Pancreas (tissue), 10 donors: ENCODE measurements at regions not wholly inside any gene's neighbourhood (a gene's known extent, or its start where the extent isn't known, plus 50 kb on each side); places are given as distances from the start of the nearest gene placed in this dataset.
A peak's percentile ranks its signal among the peaks of the same experiment; 100 is the strongest.

Source experiments
- ATAC-seq, 4 donors: fragments of 200-7000 bp; cut with Tn5 transposase; one replicate each; pipeline versions ENCODE4 v1.8.0 to v1.9.1; 2020; ENCODE audit warnings: mild to moderate bottlenecking in 4 of 4, moderate library complexity in 4 of 4
- DNase-seq, 6 donors: peaks; one replicate each; pipeline ENCODE4 v3.0.0-alpha.2; 2020
- FAIRE-seq: peaks from 2 replicates; lab custom pipeline; 2012; peaks lifted over from hg19 to GRCh38; lab: Jason Lieb, UNC
- H3K27ac ChIP-seq, 4 donors: fragments of 200-600 bp; sonication (generic); 1 replicate in 3 of 4; 2 replicates in 1 of 4; pipeline versions ENCODE4 v1.5.0 to v1.8.0; 2020
- H3K27me3 ChIP-seq, 4 donors: fragments of 200-600 bp; one replicate each; pipeline ENCODE4 v1.8.0; 2021
- H3K36me3 ChIP-seq, 3 donors: fragments of 200-600 bp; sonication (generic) in 1 of 3; one replicate each; pipeline versions ENCODE4 v1.5.0 to v1.8.0; 2020 to 2021
- H3K4me1 ChIP-seq, 3 donors: fragments of 200-600 bp; one replicate each; pipeline ENCODE4 v1.8.0; 2021
- H3K4me3 ChIP-seq, 4 donors: fragments of 200-600 bp; sonication (generic) in 2 of 4; one replicate each; pipeline versions ENCODE4 v1.5.0 to v1.8.0; 2020 to 2021
- H3K9me3 ChIP-seq, 4 donors: fragments of 200-600 bp; one replicate each; pipeline ENCODE4 v1.8.0; 2021
- CTCF ChIP-seq, 4 donors: fragments of 200-600 bp; sonication (generic) in 3 of 4; IDR thresholded peaks; one replicate each; pipeline versions ENCODE4 v1.5.0 to v1.8.0; 2021; ENCODE audit warnings: antibody characterized with exemption in 4 of 4
- WGBS, 2 donors: extraction: QIAGEN DNeasy Blood & Tissue Kit; methylation state at CpG; one replicate each; pipeline ENCODE4 v1.1.7; 2013; 5-methylcytosine and 5-hydroxymethylcytosine counted together
- intact Hi-C, 3 donors: fragments of 100-400 bp; cut with DNase I; formaldehyde crosslinking; loops; one replicate each; pipeline versions ENCODE4 v1.11.1 to v1.14.2; 2022
- donor health status: healthy with polysubstance abuse.
- donor health status: DM: no; HTN: no; CAD: no; lungs with moderate emphysema.
- donor health status: DM: no; HTN: no; CAD: no.
- donor health status: control.
- donor health status: control.
- donor health status: Bipolar disorder and iron deficiency.
- donor health status: DM: yes; HTN: yes; CAD: no.
- donor health status: DM: no; HTN: no; CAD: no.
- donor health status: DM: no; HTN: no; CAD: no.
- donor health status: DM: yes; HTN: yes; CAD: no.

DNA sequence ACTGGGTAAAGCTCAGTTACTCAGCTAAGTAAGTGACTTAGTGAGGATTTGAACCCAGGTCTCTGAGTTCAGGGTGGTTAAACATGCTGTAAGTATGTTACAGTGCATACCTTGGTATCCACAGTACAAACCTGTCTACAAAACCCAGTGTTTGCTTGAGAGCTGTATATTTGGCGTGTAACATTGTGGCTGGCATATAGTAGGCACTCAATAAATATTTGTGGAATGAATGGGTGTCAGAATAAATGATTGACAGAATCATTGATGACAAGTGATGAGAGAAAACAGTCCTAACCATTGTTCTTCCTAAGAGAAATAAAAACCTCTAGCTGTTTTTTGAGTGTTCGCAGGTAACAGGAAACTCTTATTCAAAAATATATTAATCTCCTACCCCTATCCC lies 79.7 kb upstream of the BCOR start:
- Histone ChIP-seq H3K27me3 (peaks cover 0 to 6% (median 0%) of the 10 kb centered on the region in 4 donors), H3K4me3 (peak overlapping the region in 3 of 4 donors; percentile 38 to 53 (median 45)), H3K9me3 (no peaks in the 10 kb centered on the region), H3K36me3 (no peaks in the 10 kb centered on the region), H3K4me1 (peaks cover 0 to 5% (median 0%) of the 10 kb centered on the region in 3 donors), H3K27ac (peak overlapping the region; percentile 82 to 94 (median 90))
- intact Hi-C loops, result loop anchor here in 1 of 3 donors (10.0 kb wide), 1 partner anchor 73 kb away; no protein-coding TSS in a partner anchor
- FAIRE-seq (no peak), ATAC-seq (no peak), DNase-seq (no peak)
- no peak for TF ChIP-seq CTCF (IDR thresholded peaks at IDR 0.05)
- 38 to 77% methylated on average over 2 of the region's 2 CpGs for WGBS, 2 donors

DNA sequence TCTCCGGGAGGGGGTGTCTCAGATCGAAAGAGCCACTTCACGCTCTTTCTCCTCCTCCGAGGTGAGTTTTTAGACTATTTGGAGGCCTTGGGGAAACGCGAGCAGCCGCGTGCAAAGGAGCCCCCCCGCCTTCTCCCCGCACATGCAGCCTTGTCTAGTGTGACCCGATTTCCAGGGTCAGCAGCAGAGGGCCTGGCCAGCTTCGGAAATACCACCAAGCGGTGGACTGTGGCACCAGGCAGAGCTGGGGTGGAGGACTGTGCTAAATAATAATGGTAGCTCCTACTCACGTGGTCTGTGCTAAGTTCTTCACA lies 79.3 kb upstream of the BCOR start:
- TF ChIP-seq CTCF (IDR thresholded peaks at IDR 0.05), result no peak
- peaks cover 0 to 5% (median 0%) of the 10 kb centered on the region in 3 donors for H3K4me1 ChIP-seq
- no peaks in the 10 kb centered on the region for H3K9me3 ChIP-seq
- H3K36me3 ChIP-seq, result no peaks in the 10 kb centered on the region
- intact Hi-C loops, result loop anchor here in 1 of 3 donors (10.0 kb wide), 1 partner anchor 72 kb away; no protein-coding TSS in a partner anchor
- peaks cover 0 to 6% (median 0%) of the 10 kb centered on the region in 4 donors for H3K27me3 ChIP-seq
- H3K4me3 ChIP-seq, result peak overlapping the region in 3 of 4 donors; percentile 38 to 53 (median 45)
- no peak for FAIRE-seq
- ATAC-seq, result peak in 1 of 4 donors; percentile 13
- WGBS, 2 donors, result 1 to 13% methylated on average over 14 of the region's 14 CpGs
- DNase-seq, result peak in 3 of 6 donors; percentile 31 to 43 (median 36)
- peak overlapping the region; percentile 82 to 94 (median 90) for H3K27ac ChIP-seq

DNA sequence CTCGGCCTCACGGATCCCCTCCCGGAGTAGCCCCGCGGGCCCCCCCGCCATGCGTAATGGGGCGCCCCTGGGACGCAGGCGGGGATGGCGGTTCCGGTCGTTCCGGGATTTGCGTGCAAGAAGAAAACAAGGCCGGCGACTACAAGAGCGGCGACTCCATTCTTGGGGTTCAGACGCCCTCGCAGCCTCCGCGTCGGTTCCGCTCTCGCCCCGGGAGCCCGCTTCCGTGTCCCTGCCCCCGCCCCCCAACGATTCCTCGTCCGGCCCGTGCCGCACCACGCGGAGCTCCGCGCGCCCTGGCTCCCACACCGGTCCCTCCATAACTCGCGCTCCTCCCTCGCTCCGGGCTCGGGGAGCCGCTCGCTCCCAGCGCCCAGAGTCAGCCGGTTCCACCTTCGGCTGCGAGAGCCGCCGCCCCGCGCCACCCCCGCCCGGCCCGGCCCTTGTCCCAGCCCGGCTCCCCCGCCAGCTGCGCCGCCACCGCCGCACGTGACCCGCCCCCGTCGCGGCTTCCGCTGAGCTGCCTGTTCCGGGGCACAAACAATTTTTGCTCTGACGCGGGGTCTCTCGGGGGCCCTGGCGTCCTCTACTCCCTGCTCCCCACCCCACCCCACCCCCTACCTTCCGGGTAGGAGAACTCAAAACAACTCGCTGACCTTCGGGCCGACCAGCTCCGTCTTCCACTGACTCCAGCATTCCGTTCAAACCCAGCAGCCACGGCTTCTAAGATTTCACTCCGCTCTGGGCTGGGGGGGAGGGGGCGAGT lies 78.8 kb upstream of the BCOR start:
- ATAC-seq, result peak; percentile 42 to 67 (median 55)
- Histone ChIP-seq H3K27ac (peak overlapping the region; percentile 82 to 94 (median 90)), H3K27me3 (peaks cover 0 to 11% (median 0%) of the 10 kb centered on the region in 4 donors), H3K4me1 (peaks cover 0 to 5% (median 0%) of the 10 kb centered on the region in 3 donors), H3K9me3 (no peaks in the 10 kb centered on the region), H3K36me3 (no peaks in the 10 kb centered on the region), H3K4me3 (peak overlapping the region; percentile 26 to 53 (median 42))
- no peak for TF ChIP-seq CTCF (IDR thresholded peaks at IDR 0.05)
- intact Hi-C loops, result loop anchor here in 1 of 3 donors (10.0 kb wide), 1 partner anchor 72 kb away; no protein-coding TSS in a partner anchor
- DNase-seq, result peak; percentile 63 to 85 (median 70)
- no peak for FAIRE-seq
- 0 to 6% methylated on average over 63 to 85 of the region's 85 CpGs for WGBS, 2 donors

GRCh38 chrX:40175511-40176350 lies 78.0 kb upstream of the BCOR start:
- WGBS, 2 donors, result 0 to 7% methylated on average over 74 of the region's 74 CpGs
- intact Hi-C loops, result loop anchor here in 1 of 3 donors (10.0 kb wide), 1 partner anchor 71 kb away; no protein-coding TSS in a partner anchor
- H3K4me3 ChIP-seq, result peak overlapping the region; percentile 26 to 53 (median 42)
- peak; percentile 58 to 81 (median 72) for DNase-seq
- no peaks in the 10 kb centered on the region for H3K9me3 ChIP-seq
- ATAC-seq, result peak; percentile 49 to 65 (median 58)
- H3K27me3 ChIP-seq, result peaks cover 0 to 11% (median 0%) of the 10 kb centered on the region in 4 donors
- H3K27ac ChIP-seq, result peak overlapping the region; percentile 82 to 94 (median 90)
- TF ChIP-seq CTCF (IDR thresholded peaks at IDR 0.05), result no peak
- FAIRE-seq, result no peak
- peaks cover 0 to 5% (median 0%) of the 10 kb centered on the region in 3 donors for H3K4me1 ChIP-seq
- H3K36me3 ChIP-seq, result no peaks in the 10 kb centered on the region
